ENCODE measurements at regions not wholly inside any gene's neighbourhood (a gene's known extent, or its start where the extent isn't known, plus 50 kb on each side); places are given as distances from the start of the nearest gene placed in this dataset.

- Histone ChIP-seq H3K36me3 (no peaks in the 10 kb centered on the region), H3K27ac (no peak overlapping the region), H3K27me3 (no peaks in the 10 kb centered on the region), H3K4me3 (no peak overlapping the region), H3K4me1 (no peaks in the 10 kb centered on the region), H3K9me3 (no peaks in the 10 kb centered on the region)
- no peak for DNase-seq
- WGBS, 2 donors, result 74 to 82% methylated on average over 1 of the region's 1 CpG
- no peak for TF ChIP-seq POLR2AphosphoS5 (IDR thresholded peaks at IDR 0.05)
- no peak for TF ChIP-seq CTCF (IDR thresholded peaks at IDR 0.05)
- no peak for TF ChIP-seq EP300 (IDR thresholded peaks at IDR 0.05)
- no peak for TF ChIP-seq POLR2A (IDR thresholded peaks at IDR 0.05)
- ATAC-seq (ENCODE audit: low FRiP score in 2 of 2), result no peak
Observed at GRCh38 chr18:67007999-67008398, 404.1 kb upstream of the CDH19 start.

- TF ChIP-seq POLR2AphosphoS5 (IDR thresholded peaks at IDR 0.05) (no peak), CTCF (IDR thresholded peaks at IDR 0.05) (no peak), EP300 (IDR thresholded peaks at IDR 0.05) (no peak), POLR2A (IDR thresholded peaks at IDR 0.05) (no peak)
- WGBS, 2 donors, result 88% methylated on average over 1 of the region's 1 CpG
Observed at GRCh38 chr18:67007085-67007484, 403.2 kb upstream of the CDH19 start.

GRCh38 chr18:67001052-67001451, 397.2 kb upstream of the CDH19 start:
- WGBS, 2 donors, result 76 to 88% methylated on average over 4 of the region's 4 CpGs
- no peak for TF ChIP-seq EP300 (IDR thresholded peaks at IDR 0.05)
- TF ChIP-seq POLR2A (IDR thresholded peaks at IDR 0.05), result no peak
- no peak for TF ChIP-seq POLR2AphosphoS5 (IDR thresholded peaks at IDR 0.05)
- TF ChIP-seq CTCF (IDR thresholded peaks at IDR 0.05), result no peak
- no peaks in the 10 kb centered on the region for H3K4me1 ChIP-seq
- H3K27ac ChIP-seq, result no peak overlapping the region
- H3K36me3 ChIP-seq, result no peaks in the 10 kb centered on the region
- H3K4me3 ChIP-seq, result no peak overlapping the region
- DNase-seq, result no peak
- ATAC-seq (ENCODE audit: low FRiP score in 2 of 2), result no peak
- no peaks in the 10 kb centered on the region for H3K9me3 ChIP-seq
- no peaks in the 10 kb centered on the region for H3K27me3 ChIP-seq

More at GRCh38 chr18:67007085-67007484, 403.2 kb upstream of the CDH19 start:
- Histone ChIP-seq H3K27ac (no peak overlapping the region), H3K4me3 (no peak overlapping the region), H3K4me1 (no peaks in the 10 kb centered on the region), H3K27me3 (no peaks in the 10 kb centered on the region), H3K36me3 (no peaks in the 10 kb centered on the region), H3K9me3 (no peaks in the 10 kb centered on the region)
- DNase-seq (no peak), ATAC-seq (ENCODE audit: low FRiP score in 2 of 2) (no peak)

GRCh38 chr18:66999003-66999402, 395.1 kb upstream of the CDH19 start:
- ATAC-seq (ENCODE audit: low FRiP score in 2 of 2) (no peak), DNase-seq (no peak)
- no peaks in the 10 kb centered on the region for H3K4me1 ChIP-seq

More at GRCh38 chr18:66999003-66999402, 395.1 kb upstream of the CDH19 start:
- H3K27me3 ChIP-seq, result no peaks in the 10 kb centered on the region
- TF ChIP-seq POLR2A (IDR thresholded peaks at IDR 0.05), result no peak
- no peak for TF ChIP-seq CTCF (IDR thresholded peaks at IDR 0.05)
- no peak for TF ChIP-seq POLR2AphosphoS5 (IDR thresholded peaks at IDR 0.05)
- no peak for TF ChIP-seq EP300 (IDR thresholded peaks at IDR 0.05)
- H3K36me3 ChIP-seq, result no peaks in the 10 kb centered on the region
- no peaks in the 10 kb centered on the region for H3K9me3 ChIP-seq
- no peak overlapping the region for H3K27ac ChIP-seq
- H3K4me3 ChIP-seq, result no peak overlapping the region
